ENCODE measurements at regions not wholly inside any gene's neighbourhood (a gene's known extent, or its start where the extent isn't known, plus 50 kb on each side); places are given as distances from the start of the nearest gene placed in this dataset.

DNA sequence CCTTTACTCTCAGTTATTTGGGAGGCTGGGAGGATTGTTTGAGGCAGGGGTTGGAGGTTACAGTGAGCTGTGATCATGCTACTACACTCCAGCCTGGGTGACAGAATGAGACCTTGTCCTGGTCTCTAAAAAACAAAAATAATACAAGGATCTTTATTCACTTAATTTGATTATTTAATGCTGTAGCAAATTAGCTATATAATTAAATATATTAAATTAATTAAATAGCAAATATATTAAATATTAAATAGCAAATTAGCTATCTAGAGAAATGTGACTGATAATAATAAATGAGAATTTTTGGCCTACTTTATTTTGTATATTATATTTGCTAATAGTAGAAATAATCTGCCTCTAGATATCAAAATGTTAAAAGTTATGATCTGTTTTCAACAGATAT, 298.8 kb upstream of the NAV3 start:
- in situ Hi-C loops (cut with MboI; ENCODE audit: low pct_unique_long_range_greater_than_20kb, low sequenced_read_pairs, unreplicated experiment) = no loop called here
- no peak for DNase-seq (ENCODE audit: low spot score)
- TF ChIP-seq, protein P1, sequence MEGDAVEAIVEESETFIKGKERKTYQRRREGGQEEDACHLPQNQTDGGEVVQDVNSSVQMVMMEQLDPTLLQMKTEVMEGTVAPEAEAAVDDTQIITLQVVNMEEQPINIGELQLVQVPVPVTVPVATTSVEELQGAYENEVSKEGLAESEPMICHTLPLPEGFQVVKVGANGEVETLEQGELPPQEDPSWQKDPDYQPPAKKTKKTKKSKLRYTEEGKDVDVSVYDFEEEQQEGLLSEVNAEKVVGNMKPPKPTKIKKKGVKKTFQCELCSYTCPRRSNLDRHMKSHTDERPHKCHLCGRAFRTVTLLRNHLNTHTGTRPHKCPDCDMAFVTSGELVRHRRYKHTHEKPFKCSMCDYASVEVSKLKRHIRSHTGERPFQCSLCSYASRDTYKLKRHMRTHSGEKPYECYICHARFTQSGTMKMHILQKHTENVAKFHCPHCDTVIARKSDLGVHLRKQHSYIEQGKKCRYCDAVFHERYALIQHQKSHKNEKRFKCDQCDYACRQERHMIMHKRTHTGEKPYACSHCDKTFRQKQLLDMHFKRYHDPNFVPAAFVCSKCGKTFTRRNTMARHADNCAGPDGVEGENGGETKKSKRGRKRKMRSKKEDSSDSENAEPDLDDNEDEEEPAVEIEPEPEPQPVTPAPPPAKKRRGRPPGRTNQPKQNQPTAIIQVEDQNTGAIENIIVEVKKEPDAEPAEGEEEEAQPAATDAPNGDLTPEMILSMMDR (IDR thresholded peaks at IDR 0.05; ENCODE audit: extremely low read depth, insufficient read depth, missing control alignments) = no peak

DNA sequence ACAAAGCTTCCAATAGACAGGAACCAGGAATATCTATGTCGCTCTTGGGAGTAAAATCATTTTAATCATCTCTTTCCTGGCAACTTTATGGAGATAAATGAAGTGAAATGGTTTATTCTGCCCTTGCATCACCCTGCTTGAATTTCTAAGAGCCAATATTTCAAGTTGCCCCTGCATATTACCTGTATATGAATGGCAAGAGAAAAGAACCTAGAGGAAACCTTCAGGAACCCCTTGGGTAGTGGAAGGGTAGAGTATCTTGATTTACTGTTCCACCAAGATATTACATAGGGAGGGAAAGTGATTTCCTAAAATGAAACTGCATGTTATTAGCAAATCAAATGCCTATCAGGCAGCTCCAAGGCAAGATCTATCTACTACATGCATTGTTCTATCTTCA, 308.4 kb upstream of the NAV3 start:
- no peak for DNase-seq (ENCODE audit: low spot score)
- in situ Hi-C loops (cut with MboI; ENCODE audit: low pct_unique_long_range_greater_than_20kb, low sequenced_read_pairs, unreplicated experiment) = no loop called here
- TF ChIP-seq, protein P1 (IDR thresholded peaks at IDR 0.05; ENCODE audit: extremely low read depth, insufficient read depth, missing control alignments) = no peak

DNA sequence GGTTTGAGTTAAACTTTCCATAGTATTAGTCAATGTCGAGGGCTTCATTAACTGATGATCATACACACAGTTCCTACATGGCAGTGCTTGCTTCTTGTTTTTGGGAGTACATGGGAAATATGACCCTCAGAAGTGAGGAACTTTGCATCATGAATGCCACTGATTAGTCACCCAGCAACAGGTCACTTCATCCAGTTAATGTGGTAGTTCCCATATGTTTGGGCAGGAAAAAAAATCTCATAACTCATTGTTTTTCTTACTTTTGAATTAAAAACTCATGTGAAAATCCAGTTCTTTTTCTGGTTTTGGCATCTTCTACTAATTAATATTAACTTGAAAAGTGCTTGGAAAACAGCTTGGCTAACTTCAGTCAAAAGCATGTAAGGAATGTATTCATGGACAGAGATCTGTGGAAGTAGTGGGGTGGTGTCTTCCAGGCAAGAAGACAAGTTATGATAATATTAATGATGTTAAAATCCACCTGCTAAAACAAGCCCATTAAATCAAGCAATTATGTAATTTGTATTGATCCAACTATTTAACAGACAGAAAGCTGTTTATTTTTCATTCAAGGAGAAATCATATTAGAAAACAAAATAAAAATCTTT, 309.1 kb upstream of the NAV3 start:
- TF ChIP-seq, protein P1 (IDR thresholded peaks at IDR 0.05; ENCODE audit: extremely low read depth, insufficient read depth, missing control alignments) = no peak
- DNase-seq (ENCODE audit: low spot score) = no peak
- in situ Hi-C loops (cut with MboI; ENCODE audit: low pct_unique_long_range_greater_than_20kb, low sequenced_read_pairs, unreplicated experiment) = no loop called here

DNA sequence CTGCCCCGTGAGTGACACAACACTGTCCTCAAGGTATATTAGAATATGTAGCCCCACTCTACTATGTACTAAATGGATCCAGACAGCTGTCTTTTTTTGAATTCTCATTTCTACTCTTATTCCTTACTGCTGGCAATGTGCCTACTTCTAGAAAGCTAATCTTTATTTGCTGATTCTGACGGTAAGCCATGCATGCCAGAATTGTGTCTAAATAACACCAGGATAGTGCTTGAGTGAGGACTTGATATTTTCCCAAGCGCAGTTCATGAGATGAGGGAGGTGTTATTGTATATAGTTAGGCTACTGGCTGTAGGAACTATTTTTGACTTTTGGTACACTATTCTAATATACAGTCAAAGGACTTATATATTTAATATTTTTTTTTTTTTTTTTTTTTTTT, 316.2 kb upstream of the NAV3 start:
- TF ChIP-seq, protein P1 (IDR thresholded peaks at IDR 0.05; ENCODE audit: extremely low read depth, insufficient read depth, missing control alignments) = no peak
- in situ Hi-C loops (cut with MboI; ENCODE audit: low pct_unique_long_range_greater_than_20kb, low sequenced_read_pairs, unreplicated experiment) = no loop called here
- no peak for DNase-seq (ENCODE audit: low spot score)

DNA sequence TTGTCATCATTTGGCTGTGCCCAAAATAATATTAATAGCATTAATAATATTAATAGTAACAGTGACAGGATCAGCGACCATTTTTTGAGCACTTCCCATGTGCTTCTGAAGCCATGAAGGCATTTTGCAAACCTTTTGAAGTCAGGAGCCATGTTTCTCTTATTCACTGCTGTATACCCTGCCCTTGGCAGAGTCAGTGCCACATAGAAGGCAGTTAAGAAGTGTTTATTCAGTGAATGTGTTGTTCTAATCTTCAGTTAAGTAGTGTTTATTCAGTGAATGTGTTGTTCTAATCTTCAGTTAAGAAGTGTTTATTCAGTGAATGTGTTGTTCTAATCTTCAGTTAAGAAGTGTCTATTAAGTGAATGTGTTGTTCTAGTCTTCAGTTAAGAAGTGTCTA, 319.7 kb upstream of the NAV3 start:
- TF ChIP-seq, protein P1 (IDR thresholded peaks at IDR 0.05; ENCODE audit: extremely low read depth, insufficient read depth, missing control alignments) = no peak
- no peak for DNase-seq (ENCODE audit: low spot score)
- in situ Hi-C loops (cut with MboI; ENCODE audit: low pct_unique_long_range_greater_than_20kb, low sequenced_read_pairs, unreplicated experiment) = no loop called here

DNA sequence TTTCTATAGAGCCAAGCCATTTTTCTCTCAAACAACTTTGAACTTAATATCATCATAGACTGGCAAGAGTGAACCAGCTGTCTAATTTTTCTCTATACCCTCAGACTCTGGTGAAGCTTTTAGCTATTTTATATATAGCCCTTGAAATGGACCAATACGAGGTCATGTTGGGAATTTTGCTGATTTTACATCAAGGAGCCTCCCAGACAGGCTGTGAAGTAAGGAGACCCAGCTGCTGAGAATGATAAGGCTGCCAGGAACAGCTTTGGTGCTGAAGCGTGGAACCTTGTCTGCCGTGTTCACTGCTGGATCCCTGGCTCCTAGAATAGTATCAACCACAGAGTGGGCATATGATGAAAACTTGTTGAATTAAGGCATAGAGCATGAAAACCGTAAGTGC, 326.2 kb upstream of the NAV3 start:
- TF ChIP-seq, protein P1 (IDR thresholded peaks at IDR 0.05; ENCODE audit: extremely low read depth, insufficient read depth, missing control alignments) = no peak
- DNase-seq (ENCODE audit: low spot score) = no peak
- in situ Hi-C loops (cut with MboI; ENCODE audit: low pct_unique_long_range_greater_than_20kb, low sequenced_read_pairs, unreplicated experiment) = no loop called here

DNA sequence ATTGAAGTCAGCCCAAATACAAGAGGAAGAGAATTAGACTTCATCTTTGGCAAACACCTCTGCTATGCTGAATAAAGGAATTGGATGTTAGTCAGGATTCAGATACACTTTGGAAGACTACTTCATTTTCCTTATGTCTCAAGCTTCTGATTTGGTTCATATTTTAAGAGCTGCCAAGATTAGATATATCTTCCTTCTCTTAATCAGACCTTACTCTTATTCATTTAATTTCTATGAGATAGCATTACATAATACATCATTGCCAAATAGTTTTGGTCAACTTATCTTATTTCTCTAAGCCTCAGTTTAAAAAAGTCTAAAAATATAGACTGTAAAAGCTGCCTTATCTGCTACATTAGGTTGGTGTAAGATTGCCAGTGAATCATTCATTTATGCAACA, 330.6 kb upstream of the NAV3 start:
- no peak for DNase-seq (ENCODE audit: low spot score)
- TF ChIP-seq, protein P1 (IDR thresholded peaks at IDR 0.05; ENCODE audit: extremely low read depth, insufficient read depth, missing control alignments) = no peak
- in situ Hi-C loops (cut with MboI; ENCODE audit: low pct_unique_long_range_greater_than_20kb, low sequenced_read_pairs, unreplicated experiment) = no loop called here
